ENCODE measurements at regions not wholly inside any gene's neighbourhood (a gene's known extent, or its start where the extent isn't known, plus 50 kb on each side); places are given as distances from the start of the nearest gene placed in this dataset.

- no peak for DNase-seq (ENCODE audit: low read depth in 1 of 2, low spot score in 1 of 2)
Observed at GRCh38 chr3:124274051-124274450, 282.1 kb upstream of the ROPN1 start.

GRCh38 chr3:124275412-124275811 is 283.5 kb upstream of the ROPN1 start:
- DNase-seq (ENCODE audit: low read depth in 1 of 2, low spot score in 1 of 2), result no peak

- DNase-seq (ENCODE audit: low read depth in 1 of 2, low spot score in 1 of 2), result no peak
Observed at GRCh38 chr3:124276133-124276532, 284.2 kb upstream of the ROPN1 start.

GRCh38 chr3:124276539-124277143 is 284.7 kb upstream of the ROPN1 start:
- DNase-seq (ENCODE audit: low read depth in 1 of 2, low spot score in 1 of 2), result no peak

- DNase-seq (ENCODE audit: low read depth in 1 of 2, low spot score in 1 of 2), result no peak
Observed at GRCh38 chr3:124277144-124277890, 285.4 kb upstream of the ROPN1 start.

- DNase-seq (ENCODE audit: low read depth in 1 of 2, low spot score in 1 of 2), result no peak
Observed at GRCh38 chr3:124281453-124282316, 289.8 kb upstream of the ROPN1 start.

- no peak for DNase-seq (ENCODE audit: low read depth in 1 of 2, low spot score in 1 of 2)
Observed at GRCh38 chr3:124282751-124283651, 291.1 kb upstream of the ROPN1 start.

- DNase-seq (ENCODE audit: low read depth in 1 of 2, low spot score in 1 of 2), result no peak
Observed at GRCh38 chr3:124283652-124284023, 291.7 kb upstream of the ROPN1 start.

- DNase-seq (ENCODE audit: low read depth in 1 of 2, low spot score in 1 of 2), result no peak
Observed at GRCh38 chr3:124288996-124289395, 297.1 kb upstream of the ROPN1 start.

- no peak for DNase-seq (ENCODE audit: low read depth in 1 of 2, low spot score in 1 of 2)
Observed at GRCh38 chr3:124291008-124291407, 299.1 kb upstream of the ROPN1 start.

GRCh38 chr3:124292329-124292728 is 300.4 kb upstream of the ROPN1 start:
- DNase-seq (ENCODE audit: low read depth in 1 of 2, low spot score in 1 of 2), result no peak

- no peak for DNase-seq (ENCODE audit: low read depth in 1 of 2, low spot score in 1 of 2)
Observed at GRCh38 chr3:124293584-124293983, 301.7 kb upstream of the ROPN1 start.

- no peak for DNase-seq (ENCODE audit: low read depth in 1 of 2, low spot score in 1 of 2)
Observed at GRCh38 chr3:124295362-124295761, 303.4 kb upstream of the ROPN1 start.

- no peak for DNase-seq (ENCODE audit: low read depth in 1 of 2, low spot score in 1 of 2)
Observed at GRCh38 chr3:124296406-124296805, 304.5 kb upstream of the ROPN1 start.

GRCh38 chr3:124297062-124297980 is 305.4 kb upstream of the ROPN1 start:
- no peak for DNase-seq (ENCODE audit: low read depth in 1 of 2, low spot score in 1 of 2)

- DNase-seq (ENCODE audit: low read depth in 1 of 2, low spot score in 1 of 2), result no peak
Observed at GRCh38 chr3:124298301-124298700, 306.4 kb upstream of the ROPN1 start.

- DNase-seq (ENCODE audit: low read depth in 1 of 2, low spot score in 1 of 2), result no peak
Observed at GRCh38 chr3:124298951-124299350, 307.0 kb upstream of the ROPN1 start.

- no peak for DNase-seq (ENCODE audit: low read depth in 1 of 2, low spot score in 1 of 2)
Observed at GRCh38 chr3:124299831-124300230, 307.9 kb upstream of the ROPN1 start.

- DNase-seq (ENCODE audit: low read depth in 1 of 2, low spot score in 1 of 2), result no peak
Observed at GRCh38 chr3:124300416-124300815, 308.5 kb upstream of the ROPN1 start.

All from activated T-helper 1 cell treated with anti-CD3 and anti-CD28 coated beads, Interleukin-2, amount 50 U/mL, for 16 hours (primary cell).